ENCODE measurements at regions not wholly inside any gene's neighbourhood (a gene's known extent, or its start where the extent isn't known, plus 50 kb on each side); places are given as distances from the start of the nearest gene placed in this dataset.

DNA sequence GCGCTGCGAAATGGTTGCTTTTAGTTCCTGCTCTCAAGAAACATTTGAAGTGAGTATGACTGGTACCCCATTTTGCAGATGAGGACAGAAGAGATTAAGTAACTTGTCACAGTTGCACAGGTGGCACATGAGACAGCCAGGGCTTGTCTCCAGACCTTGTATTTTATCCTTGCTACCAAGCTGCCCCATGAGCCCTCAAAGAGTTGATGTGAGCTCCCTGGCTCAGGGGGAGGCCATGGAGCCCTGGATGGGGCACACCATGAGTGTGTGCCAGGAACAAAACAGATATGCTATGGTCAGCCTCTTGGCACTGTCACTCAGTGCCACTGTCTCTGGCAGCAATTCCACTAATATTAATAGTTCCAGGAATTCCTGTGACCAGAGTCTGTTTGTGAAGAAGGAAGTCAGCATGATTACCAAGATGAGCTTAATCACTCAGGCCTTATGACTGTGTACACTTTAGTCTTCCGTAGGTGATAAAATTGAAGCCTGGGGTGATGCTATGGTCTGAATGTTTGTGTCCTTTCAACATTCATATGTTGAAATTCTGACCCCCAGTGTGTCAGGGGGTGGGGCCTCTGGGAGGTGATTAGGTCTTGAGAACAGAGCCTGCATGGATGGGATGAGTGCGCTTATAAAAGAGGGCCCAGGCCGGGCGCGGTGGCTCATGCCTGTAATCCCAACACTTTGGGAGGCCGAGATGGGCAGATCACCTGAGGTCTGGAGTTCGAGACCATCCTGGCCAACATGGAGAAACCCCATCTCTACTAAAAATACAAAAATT, 806.8 kb downstream of the AACS start:
- H3K27me3 ChIP-seq: no peaks in the 10 kb centered on the region
- peak overlapping the region in 9 of 12 donors; percentile 31 to 74 (median 55) for H3K27ac ChIP-seq
- H3K4me1 ChIP-seq: peaks cover 0 to 6% (median 0%) of the 10 kb centered on the region in 12 donors
- H3K36me3 ChIP-seq: no peaks in the 10 kb centered on the region
- no peak overlapping the region for H3K4me3 ChIP-seq
- TF ChIP-seq, protein P1, sequence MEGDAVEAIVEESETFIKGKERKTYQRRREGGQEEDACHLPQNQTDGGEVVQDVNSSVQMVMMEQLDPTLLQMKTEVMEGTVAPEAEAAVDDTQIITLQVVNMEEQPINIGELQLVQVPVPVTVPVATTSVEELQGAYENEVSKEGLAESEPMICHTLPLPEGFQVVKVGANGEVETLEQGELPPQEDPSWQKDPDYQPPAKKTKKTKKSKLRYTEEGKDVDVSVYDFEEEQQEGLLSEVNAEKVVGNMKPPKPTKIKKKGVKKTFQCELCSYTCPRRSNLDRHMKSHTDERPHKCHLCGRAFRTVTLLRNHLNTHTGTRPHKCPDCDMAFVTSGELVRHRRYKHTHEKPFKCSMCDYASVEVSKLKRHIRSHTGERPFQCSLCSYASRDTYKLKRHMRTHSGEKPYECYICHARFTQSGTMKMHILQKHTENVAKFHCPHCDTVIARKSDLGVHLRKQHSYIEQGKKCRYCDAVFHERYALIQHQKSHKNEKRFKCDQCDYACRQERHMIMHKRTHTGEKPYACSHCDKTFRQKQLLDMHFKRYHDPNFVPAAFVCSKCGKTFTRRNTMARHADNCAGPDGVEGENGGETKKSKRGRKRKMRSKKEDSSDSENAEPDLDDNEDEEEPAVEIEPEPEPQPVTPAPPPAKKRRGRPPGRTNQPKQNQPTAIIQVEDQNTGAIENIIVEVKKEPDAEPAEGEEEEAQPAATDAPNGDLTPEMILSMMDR (IDR thresholded peaks at IDR 0.05): no peak
- peak in 4 of 5 donors; percentile 41 to 75 (median 63) for DNase-seq
- intact Hi-C loops (cut with DNase I): no loop called here
- H3K9me3 ChIP-seq: peaks cover 0 to 5% (median 0%) of the 10 kb centered on the region in 12 donors
- WGBS, 4 donors: 64 to 73% (median 69%) methylated on average over 9 of the region's 9 CpGs
- ATAC-seq: peak; percentile 96 to 98 (median 98)

DNA sequence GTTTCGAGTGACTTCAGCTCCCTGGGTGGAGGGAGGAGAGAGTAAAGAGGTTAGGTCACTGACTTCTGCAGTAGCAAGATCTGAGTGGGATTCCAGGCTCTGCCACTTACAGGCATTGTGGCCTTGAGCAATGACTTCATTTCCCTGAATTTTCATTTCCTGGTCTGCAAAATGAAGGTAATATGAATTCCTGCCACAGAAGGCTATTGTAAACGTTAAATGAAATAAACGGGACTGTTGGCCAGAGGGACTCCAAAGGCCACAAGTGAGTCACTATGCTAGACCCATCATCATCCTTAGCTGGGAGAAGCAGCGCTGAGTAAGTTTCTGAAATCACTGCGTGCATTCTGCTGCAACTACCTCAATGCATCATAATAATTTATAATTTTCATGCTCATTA, 807.8 kb downstream of the AACS start:
- peaks cover 0 to 5% (median 0%) of the 10 kb centered on the region in 12 donors for H3K9me3 ChIP-seq
- no peaks in the 10 kb centered on the region for H3K27me3 ChIP-seq
- H3K4me3 ChIP-seq: no peak overlapping the region
- peak overlapping the region in 2 of 12 donors; percentile 69 to 74 for H3K27ac ChIP-seq
- no peak for DNase-seq
- intact Hi-C loops (cut with DNase I): no loop called here
- ATAC-seq: no peak
- TF ChIP-seq, protein P1 (IDR thresholded peaks at IDR 0.05): no peak
- no peak for TF ChIP-seq POLR2A (IDR thresholded peaks at IDR 0.05)
- H3K4me1 ChIP-seq: peaks cover 0 to 6% (median 0%) of the 10 kb centered on the region in 12 donors
- WGBS, 4 donors: 67 to 72% (median 71%) methylated on average over 5 of the region's 5 CpGs
- H3K36me3 ChIP-seq: no peaks in the 10 kb centered on the region

DNA sequence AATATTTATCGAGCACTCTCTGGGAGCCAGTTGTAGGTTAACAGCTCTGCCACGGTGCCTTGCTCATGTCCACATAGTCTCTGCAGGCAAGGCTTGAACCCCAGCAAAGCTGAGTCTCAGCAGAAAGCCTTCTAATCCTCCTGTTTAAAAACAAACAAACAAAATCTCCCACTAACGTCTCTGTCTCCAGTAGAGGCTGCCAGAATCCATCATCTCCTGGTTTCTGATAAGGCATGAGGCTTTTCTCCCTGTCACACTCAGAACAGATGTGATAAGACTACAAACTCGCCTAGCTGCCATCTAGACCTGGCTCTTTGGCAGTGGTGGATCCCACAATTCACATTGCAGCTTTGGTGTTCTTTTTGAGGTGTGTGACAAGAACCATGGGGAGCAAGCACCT, 813.2 kb downstream of the AACS start:
- Histone ChIP-seq H3K36me3 (no peaks in the 10 kb centered on the region), H3K4me3 (no peak overlapping the region), H3K27ac (no peak overlapping the region), H3K9me3 (peaks cover 0 to 5% (median 0%) of the 10 kb centered on the region in 12 donors), H3K4me1 (peaks cover 0 to 8% (median 0%) of the 10 kb centered on the region in 12 donors), H3K27me3 (no peaks in the 10 kb centered on the region)
- peak in 1 of 4 donors; percentile 23 for ATAC-seq
- 23 to 28% (median 25%) methylated on average over 4 of the region's 4 CpGs for WGBS, 4 donors
- DNase-seq: no peak
- TF ChIP-seq POLR2A (IDR thresholded peaks at IDR 0.05): no peak
- TF ChIP-seq, protein P1 (IDR thresholded peaks at IDR 0.05): no peak
- intact Hi-C loops (cut with DNase I): no loop called here

DNA sequence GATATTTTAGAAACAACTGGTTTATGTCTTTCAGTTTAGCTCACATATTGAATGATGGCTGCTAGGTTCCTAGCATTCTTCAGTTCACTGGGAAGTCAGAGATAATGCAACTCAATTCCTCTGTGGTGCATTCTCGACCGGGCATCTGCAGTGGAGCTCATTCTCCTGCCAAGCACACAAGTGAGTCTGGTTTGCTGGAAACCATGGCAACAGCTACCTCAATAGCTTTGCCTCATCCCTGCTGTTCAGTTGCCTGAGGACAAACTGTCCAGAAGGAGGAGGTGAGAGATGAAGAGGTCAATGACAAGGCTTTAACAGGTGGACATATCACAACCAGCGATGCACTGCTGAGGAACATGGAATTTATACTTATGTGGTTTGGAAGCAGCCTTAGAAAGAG, 816.9 kb downstream of the AACS start:
- WGBS, 4 donors: 26 to 40% (median 31%) methylated on average over 3 of the region's 3 CpGs

More for the DNA sequence above, 816.9 kb downstream of the AACS start:
- intact Hi-C loops (cut with DNase I): no loop called here
- Histone ChIP-seq H3K27ac (no peak overlapping the region), H3K27me3 (no peaks in the 10 kb centered on the region), H3K9me3 (no peaks in the 10 kb centered on the region), H3K4me1 (peaks cover 0 to 8% (median 0%) of the 10 kb centered on the region in 12 donors), H3K4me3 (no peak overlapping the region), H3K36me3 (no peaks in the 10 kb centered on the region)
- TF ChIP-seq, protein P1 (IDR thresholded peaks at IDR 0.05): no peak
- TF ChIP-seq POLR2A (IDR thresholded peaks at IDR 0.05): no peak
- DNase-seq (peak in 1 of 5 donors; percentile 50), ATAC-seq (peak in 3 of 4 donors; percentile 49 to 88 (median 73))

Data from heart left ventricle (tissue), 16 donors.